Keratinocyte (primary cell): ENCODE measurements at regions not wholly inside any gene's neighbourhood (a gene's known extent, or its start where the extent isn't known, plus 50 kb on each side); places are given as distances from the start of the nearest gene placed in this dataset.

ENCODE experiments used
- DNase-seq: peaks from one replicate; pipeline ENCODE4 v3.0.0-alpha.2; 2011; ENCODE audit warnings: low read depth, missing footprints, low spot score
- FAIRE-seq: peaks from 2 replicates; lab custom pipeline; 2011; peaks lifted over from hg19 to GRCh38; lab: Jason Lieb, UNC
- H2AFZ ChIP-seq: 2 replicates; pipeline ENCODE4 v1.6.0; 2012; ENCODE audit warnings: low read length, control low read depth, inconsistent platforms; ENCODE audit not compliant: control insufficient read depth
- H3K27ac ChIP-seq: 2 replicates; pipeline ENCODE4 v1.5.1; 2011; ENCODE audit warnings: low read length; ENCODE audit not compliant: control insufficient read depth, insufficient read depth
- H3K27me3 ChIP-seq: 3 replicates; pipeline ENCODE4 v1.6.0; 2011; ENCODE audit warnings: low read length; ENCODE audit not compliant: control insufficient read depth, insufficient read depth; ENCODE audit errors: extremely low read depth
- H3K36me3 ChIP-seq, 2 experiments: 2 replicates in 1 of 2; 3 replicates in 1 of 2; pipeline ENCODE4 v1.5.1; 2011; ENCODE audit warnings: low read length in 2 of 2, mild to moderate bottlenecking in 1 of 2; ENCODE audit not compliant: control insufficient read depth in 2 of 2, insufficient read depth in 2 of 2; ENCODE audit errors: extremely low read depth in 1 of 2
- H3K4me1 ChIP-seq: 3 replicates; pipeline ENCODE4 v1.5.1; 2011; ENCODE audit warnings: low read length; ENCODE audit not compliant: control insufficient read depth, insufficient read depth; ENCODE audit errors: extremely low read depth
- H3K4me2 ChIP-seq: 3 replicates; pipeline ENCODE4 v1.6.0; 2011; ENCODE audit warnings: low read depth, low read length; ENCODE audit not compliant: control insufficient read depth, insufficient read depth; ENCODE audit errors: extremely low read depth
- H3K4me3 ChIP-seq, 3 experiments: fragments of 200-600 bp in 1 of 3; sonication (generic) in 1 of 3; 2 replicates in 2 of 3; 3 replicates in 1 of 3; pipeline ENCODE4 v1.5.1; 2011 to 2016; ENCODE audit warnings: low read length in 3 of 3, mild to moderate bottlenecking in 3 of 3, control low read depth in 2 of 3, inconsistent platforms in 1 of 3, low read depth in 1 of 3, mixed read lengths in 1 of 3, mixed run types in 1 of 3, moderate library complexity in 1 of 3; ENCODE audit not compliant: control insufficient read depth in 2 of 3, insufficient read depth in 2 of 3; ENCODE audit errors: extremely low read depth in 1 of 3
- H3K79me2 ChIP-seq: 2 replicates; pipeline ENCODE4 v1.6.0; 2012; ENCODE audit warnings: low read length; ENCODE audit not compliant: control insufficient read depth, insufficient read depth
- H3K9ac ChIP-seq: 3 replicates; pipeline ENCODE4 v1.6.0; 2011; ENCODE audit warnings: low read length; ENCODE audit not compliant: control insufficient read depth, insufficient read depth; ENCODE audit errors: extremely low read depth
- H3K9me1 ChIP-seq: 3 replicates; pipeline ENCODE4 v1.6.0; 2011; ENCODE audit warnings: low read length; ENCODE audit not compliant: control insufficient read depth, insufficient read depth; ENCODE audit errors: extremely low read depth
- H3K9me3 ChIP-seq: 2 replicates; pipeline ENCODE4 v1.5.1; 2012; ENCODE audit warnings: low read depth, low read length; ENCODE audit not compliant: control insufficient read depth
- H4K20me1 ChIP-seq: 3 replicates; pipeline ENCODE4 v1.6.0; 2011; ENCODE audit warnings: low read length; ENCODE audit not compliant: control insufficient read depth, insufficient read depth; ENCODE audit errors: extremely low read depth
- CTCF ChIP-seq, 3 experiments: IDR thresholded peaks in 1 of 3; conservative IDR thresholded peaks in 1 of 3; optimal IDR thresholded peaks in 1 of 3; 2 replicates in 2 of 3; 3 replicates in 1 of 3; pipeline versions ENCODE3 to v1.5.1; 2011; ENCODE audit warnings: low read length in 3 of 3, mild to moderate bottlenecking in 3 of 3, moderate library complexity in 2 of 3, control low read depth in 1 of 3, inconsistent platforms in 1 of 3; ENCODE audit not compliant: insufficient read depth in 2 of 3; ENCODE audit errors: extremely low read depth in 1 of 3
- EZH2 ChIP-seq: IDR thresholded peaks from one replicate; pipeline ENCODE4 v1.6.1; 2012; ENCODE audit warnings: inconsistent platforms, mild to moderate bottlenecking, low read length, moderate library complexity
- dilution Hi-C: fragments of 300-500 bp; cut with MboI; formaldehyde crosslinking; loops from one replicate; pipeline ENCODE4 v1.7.0; 2020; ENCODE audit warnings: low sequenced_read_pairs; ENCODE audit not compliant: extremely low pct_ligation_motif_present

GRCh38 chr12:71236133-71236660 is 78.4 kb upstream of the TSPAN8 start:
- no peak overlapping the region for H2AFZ ChIP-seq
- FAIRE-seq: no peak
- H3K36me3 ChIP-seq: no peaks in the 10 kb centered on the region
- H4K20me1 ChIP-seq: no peaks in the 10 kb centered on the region
- no peak overlapping the region for H3K9ac ChIP-seq
- dilution Hi-C loops: no loop called here
- H3K79me2 ChIP-seq: no peaks in the 10 kb centered on the region
- no peaks in the 10 kb centered on the region for H3K4me1 ChIP-seq
- no peak overlapping the region for H3K4me2 ChIP-seq
- DNase-seq: no peak
- TF ChIP-seq CTCF (optimal IDR thresholded peaks at IDR 0.05 in 1 of 3, IDR thresholded peaks at IDR 0.05 in 1 of 3, conservative IDR thresholded peaks at IDR 0.05 in 1 of 3; ENCODE audit: extremely low read depth in 1 of 3, insufficient read depth in 2 of 3, low read length in 3 of 3): no peak
- TF ChIP-seq EZH2: no peak
- no peak overlapping the region for H3K4me3 ChIP-seq
- no peaks in the 10 kb centered on the region for H3K9me1 ChIP-seq
- H3K27ac ChIP-seq: no peak overlapping the region
- H3K9me3 ChIP-seq: no peaks in the 10 kb centered on the region
- H3K27me3 ChIP-seq: no peaks in the 10 kb centered on the region

- Histone ChIP-seq H3K4me2 (no peak overlapping the region), H3K9ac (no peak overlapping the region), H3K79me2 (no peaks in the 10 kb centered on the region), H3K4me1 (no peaks in the 10 kb centered on the region), H3K9me3 (no peaks in the 10 kb centered on the region), H3K9me1 (no peaks in the 10 kb centered on the region), H3K27me3 (no peaks in the 10 kb centered on the region), H3K36me3 (no peaks in the 10 kb centered on the region), H3K27ac (no peak overlapping the region), H2AFZ (no peak overlapping the region), H4K20me1 (no peaks in the 10 kb centered on the region), H3K4me3 (no peak overlapping the region)
- TF ChIP-seq EZH2: no peak
- no peak for TF ChIP-seq CTCF (optimal IDR thresholded peaks at IDR 0.05 in 1 of 3, IDR thresholded peaks at IDR 0.05 in 1 of 3, conservative IDR thresholded peaks at IDR 0.05 in 1 of 3; ENCODE audit: extremely low read depth in 1 of 3, insufficient read depth in 2 of 3, low read length in 3 of 3)
- dilution Hi-C loops: no loop called here
- DNase-seq (no peak), FAIRE-seq (no peak)
Measured at GRCh38 chr12:71233083-71233482, 75.3 kb upstream of the TSPAN8 start.
